H1 (cell line): ENCODE measurements at regions not wholly inside any gene's neighbourhood (a gene's known extent, or its start where the extent isn't known, plus 50 kb on each side); places are given as distances from the start of the nearest gene placed in this dataset.

Experiments
- CEBPB ChIP-seq: IDR thresholded peaks from 2 replicates; pipeline ENCODE4 v1.6.1; 2012; ENCODE audit warnings: low read depth, low read length
- CHD1 ChIP-seq: IDR thresholded peaks from 2 replicates; pipeline ENCODE4 v1.6.1; 2012; ENCODE audit warnings: low read depth, low read length, improper control_type of control experiment
- CHD7 ChIP-seq: fragments of 300-600 bp; sonication (generic); IDR thresholded peaks from 2 replicates; pipeline ENCODE4 v1.7.1; 2012; ENCODE audit warnings: low read length, moderate library complexity, mild to moderate bottlenecking, inconsistent platforms; ENCODE audit not compliant: insufficient replicate concordance
- HDAC2 ChIP-seq, 2 experiments: fragments of 300-600 bp in 1 of 2; sonication (generic) in 1 of 2; IDR thresholded peaks; 2 replicates each; pipeline ENCODE4 v1.6.1; 2011 to 2012; ENCODE audit warnings: low read depth in 2 of 2, low read length in 2 of 2, mild to moderate bottlenecking in 2 of 2, moderate library complexity in 2 of 2, borderline replicate concordance in 1 of 2, inconsistent platforms in 1 of 2
- HDAC6 ChIP-seq: IDR thresholded peaks from one replicate; pipeline ENCODE4 v1.7.1; 2012; ENCODE audit warnings: low read depth, mild to moderate bottlenecking, inconsistent platforms, low read length, moderate library complexity
- JUND ChIP-seq: IDR thresholded peaks from 2 replicates; pipeline ENCODE4 v1.6.1; 2011; ENCODE audit warnings: mild to moderate bottlenecking, improper control_type of control experiment, low read length
- MAX ChIP-seq: IDR thresholded peaks from 2 replicates; pipeline ENCODE4 v1.6.1; 2012; ENCODE audit warnings: inconsistent platforms
- NANOG ChIP-seq: IDR thresholded peaks from 2 replicates; pipeline ENCODE4 v1.6.1; 2011; ENCODE audit warnings: low read length, low read depth, mild to moderate bottlenecking, inconsistent platforms; ENCODE audit not compliant: insufficient read depth, poor library complexity, severe bottlenecking
- RBBP5 ChIP-seq: IDR thresholded peaks from 2 replicates; pipeline ENCODE4 v1.7.1; 2012; ENCODE audit warnings: low read depth, mild to moderate bottlenecking, inconsistent platforms, low read length, moderate library complexity, borderline replicate concordance
- SIN3A ChIP-seq, 2 experiments: IDR thresholded peaks in 1 of 2; conservative IDR thresholded peaks in 1 of 2; 2 replicates each; pipeline ENCODE4 v1.6.1; 2011 to 2012; ENCODE audit warnings: low read length in 2 of 2, improper control_type of control experiment in 1 of 2, low read depth in 1 of 2, mild to moderate bottlenecking in 1 of 2
- YY1 ChIP-seq: IDR thresholded peaks from 2 replicates; pipeline ENCODE4 v1.6.1; 2011; ENCODE audit warnings: low read depth, mild to moderate bottlenecking, low read length

GRCh38 chr22:49595465-49596078 lies 232.1 kb downstream of the BRD1 start (continued):
- TF ChIP-seq CHD7: no peak
- TF ChIP-seq NANOG: no peak
- TF ChIP-seq CEBPB: no peak
- no peak for TF ChIP-seq YY1
- TF ChIP-seq HDAC6: no peak
- TF ChIP-seq SIN3A (conservative IDR thresholded peaks at IDR 0.05 in 1 of 2, IDR thresholded peaks at IDR 0.05 in 1 of 2; ENCODE audit: low read depth in 1 of 2, low read length in 2 of 2): no peak
- TF ChIP-seq HDAC2 (IDR thresholded peaks at IDR 0.05; ENCODE audit: borderline replicate concordance in 1 of 2, low read depth in 2 of 2, low read length in 2 of 2): no peak
- TF ChIP-seq RBBP5: no peak
- no peak for TF ChIP-seq JUND
- TF ChIP-seq MAX: no peak
- no peak for TF ChIP-seq CHD1
